Common myeloid progenitor, CD34-positive (primary cell): ENCODE measurements at regions not wholly inside any gene's neighbourhood (a gene's known extent, or its start where the extent isn't known, plus 50 kb on each side); places are given as distances from the start of the nearest gene placed in this dataset.

Experiments used
- CTCF ChIA-PET: fragments of 350-600 bp; sonication (Branson Sonifier 250); formaldehyde crosslinking; loops from one replicate; lab custom pipeline; 2021; ENCODE audit warnings: antibody characterized with exemption; lab: Charles Lee
- POLR2A ChIA-PET: fragments of 350-600 bp; sonication (Branson Sonifier 250); formaldehyde crosslinking; loops from one replicate; lab custom pipeline; 2021; ENCODE audit warnings: antibody characterized with exemption; lab: Charles Lee
- DNase-seq, 3 donors: peaks; one replicate each; pipeline versions ENCODE4 v3.0.0 to v3.0.0-alpha.2; 2013
- H3K27ac ChIP-seq, 2 experiments: 1 replicate in 1 of 2; 2 replicates in 1 of 2; pipeline ENCODE4 v1.7.0; 2013; ENCODE audit warnings: inconsistent platforms in 2 of 2, low read length in 2 of 2, mild to moderate bottlenecking in 2 of 2, low read depth in 1 of 2, moderate library complexity in 1 of 2; ENCODE audit not compliant: severe bottlenecking in 2 of 2, insufficient read depth in 1 of 2, poor library complexity in 1 of 2
- H3K27me3 ChIP-seq, 5 experiments: replicated peaks in 2 of 5; 1 replicate in 3 of 5; 2 replicates in 2 of 5; pipeline versions ENCODE4 v1.6.1 to v1.7.0; 2013; ENCODE audit warnings: low read length in 4 of 5, mild to moderate bottlenecking in 2 of 5, moderate library complexity in 2 of 5, inconsistent platforms in 1 of 5; ENCODE audit not compliant: insufficient read depth in 5 of 5, control insufficient read depth in 4 of 5
- H3K36me3 ChIP-seq, 4 experiments: 1 replicate in 2 of 4; 2 replicates in 2 of 4; pipeline versions ENCODE4 v1.6.1 to v1.7.0; 2013; ENCODE audit warnings: low read length in 3 of 4, control low read depth in 1 of 4, mild to moderate bottlenecking in 1 of 4; ENCODE audit not compliant: control insufficient read depth in 4 of 4, insufficient read depth in 4 of 4
- H3K4me1 ChIP-seq, 4 experiments: 1 replicate in 3 of 4; 2 replicates in 1 of 4; pipeline versions ENCODE4 v1.6.1 to v1.7.1; 2013; ENCODE audit warnings: low read length in 3 of 4, mild to moderate bottlenecking in 3 of 4, control low read depth in 1 of 4, inconsistent platforms in 1 of 4, moderate library complexity in 1 of 4; ENCODE audit not compliant: control insufficient read depth in 4 of 4, insufficient read depth in 4 of 4; ENCODE audit errors: control extremely low read depth in 1 of 4
- H3K4me3 ChIP-seq, 7 experiments: 1 replicate in 4 of 7; 2 replicates in 3 of 7; pipeline versions ENCODE4 v1.5.1 to v1.7.0; 2013; ENCODE audit warnings: mild to moderate bottlenecking in 7 of 7, low read length in 6 of 7, moderate library complexity in 6 of 7, inconsistent platforms in 2 of 7, low read depth in 2 of 7, control low read depth in 1 of 7; ENCODE audit not compliant: insufficient read depth in 4 of 7, control insufficient read depth in 1 of 7; ENCODE audit errors: extremely low read depth in 1 of 7
- H3K9me3 ChIP-seq, 5 experiments: 1 replicate in 4 of 5; 2 replicates in 1 of 5; pipeline versions ENCODE4 v1.6.1 to v1.7.1; 2013; ENCODE audit warnings: low read length in 4 of 5, mild to moderate bottlenecking in 2 of 5, inconsistent platforms in 1 of 5, low read depth in 1 of 5, moderate library complexity in 1 of 5; ENCODE audit not compliant: control insufficient read depth in 4 of 5, insufficient read depth in 2 of 5; ENCODE audit errors: control extremely low read depth in 1 of 5
- WGBS: methylation state at CpG from one replicate; pipeline ENCODE4 v1.1.5; 2013; ENCODE audit not compliant: insufficient coverage; 5-methylcytosine and 5-hydroxymethylcytosine counted together

DNA sequence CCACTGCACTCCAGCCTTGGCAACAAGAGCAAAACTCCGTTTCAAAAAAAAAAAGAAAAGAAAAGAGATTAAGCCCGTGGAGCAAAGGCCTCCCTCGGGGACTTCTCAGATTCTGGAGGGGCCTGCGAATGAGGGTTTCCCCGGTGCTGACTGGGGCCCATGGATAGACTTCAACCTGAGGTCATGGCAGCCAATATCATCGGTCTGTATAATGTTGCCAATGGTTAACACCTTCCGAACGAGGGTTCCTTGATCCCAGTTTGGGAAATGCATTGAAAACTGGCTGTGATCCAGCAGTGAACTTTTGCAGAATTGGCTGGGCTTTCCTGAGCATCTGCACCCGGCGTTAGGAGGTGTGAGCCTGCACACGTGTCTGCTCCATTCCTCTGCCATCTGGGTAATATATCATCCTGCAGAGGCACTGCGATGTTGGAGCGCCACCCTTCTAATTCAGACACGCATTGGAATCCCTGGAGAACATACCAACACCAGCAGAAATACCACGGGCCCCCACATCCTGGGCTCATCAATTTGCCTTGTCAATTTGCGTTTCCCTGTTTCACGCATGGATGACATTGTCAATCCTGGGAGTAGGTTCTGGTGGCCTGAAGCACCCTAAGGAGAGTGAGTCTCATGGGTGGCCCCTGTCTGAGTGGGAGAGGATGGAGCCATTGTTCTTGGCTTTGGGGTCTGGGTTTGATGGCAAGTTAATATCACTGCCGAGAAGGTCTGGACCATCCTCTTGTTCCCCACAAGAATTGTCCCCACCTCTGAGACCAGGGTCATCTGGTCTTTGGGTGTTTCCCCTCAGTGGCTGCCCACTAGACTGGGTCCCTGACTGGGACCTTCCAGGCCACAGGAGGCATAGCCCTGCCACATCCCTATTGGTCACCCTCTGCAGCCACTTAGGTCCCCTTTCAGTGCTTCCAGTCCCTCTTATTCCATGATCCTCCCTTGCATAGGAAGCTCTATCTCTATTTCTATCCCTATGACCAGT is 441.0 kb downstream of the PTPRU start:
- no peaks in the 10 kb centered on the region for H3K9me3 ChIP-seq
- ChIA-PET POLR2A (no interaction called here), CTCF (no interaction called here)
- no peaks in the 10 kb centered on the region for H3K27me3 ChIP-seq
- 72% methylated on average over 14 of the region's 18 CpGs for WGBS
- no peak overlapping the region for H3K27ac ChIP-seq
- no peak overlapping the region for H3K4me3 ChIP-seq
- no peak for DNase-seq
- H3K36me3 ChIP-seq, result no peaks in the 10 kb centered on the region
- H3K4me1 ChIP-seq, result peaks cover 0 to under 1% (median 0%) of the 10 kb centered on the region in 4 experiments

GRCh38 chr1:29676496-29676895 is 440.2 kb downstream of the PTPRU start:
- no peak for DNase-seq
- no peaks in the 10 kb centered on the region for H3K27me3 ChIP-seq
- ChIA-PET CTCF (no interaction called here), POLR2A (no interaction called here)
- no peaks in the 10 kb centered on the region for H3K36me3 ChIP-seq
- H3K27ac ChIP-seq, result no peak overlapping the region
- no peaks in the 10 kb centered on the region for H3K4me1 ChIP-seq
- 86% methylated on average over 1 of the region's 4 CpGs for WGBS
- no peaks in the 10 kb centered on the region for H3K9me3 ChIP-seq
- H3K4me3 ChIP-seq, result no peak overlapping the region

DNA sequence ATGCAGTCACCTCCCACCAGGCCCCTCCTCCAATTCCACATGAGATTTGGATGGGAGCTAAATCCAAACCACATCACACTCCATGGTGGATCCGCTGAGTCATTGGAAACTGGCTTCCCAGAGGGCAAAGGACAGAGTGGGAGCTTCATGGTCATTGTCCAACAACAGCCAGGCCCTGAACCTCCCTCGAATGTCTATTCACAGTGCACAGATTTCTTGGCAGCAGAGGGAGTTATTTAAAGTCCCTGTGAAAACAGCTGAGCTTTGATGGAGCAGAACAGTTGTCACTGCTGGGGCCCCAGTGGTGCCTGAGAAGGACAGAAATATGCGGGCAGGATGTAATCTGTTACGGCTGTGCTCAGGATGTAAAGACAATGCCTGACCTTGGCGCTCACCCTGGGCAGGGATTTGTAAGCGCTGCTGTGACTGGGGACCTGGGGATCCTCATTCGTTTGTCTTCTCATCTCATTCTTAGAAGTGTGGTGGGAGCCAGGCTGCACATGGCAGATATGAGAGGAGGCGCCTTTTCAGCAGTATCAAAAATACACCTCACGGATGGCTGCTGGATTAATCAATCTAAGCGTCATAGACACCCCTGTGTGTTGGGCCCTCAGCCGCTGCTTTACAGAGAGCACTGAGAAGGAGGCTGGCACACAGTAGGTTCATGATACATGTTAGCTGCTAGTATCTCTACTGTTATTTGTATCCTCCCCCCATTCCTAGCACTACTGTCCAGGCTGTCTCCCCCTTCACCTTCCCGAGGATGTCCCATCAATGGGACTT is 439.4 kb downstream of the PTPRU start:
- no peaks in the 10 kb centered on the region for H3K9me3 ChIP-seq
- POLR2A ChIA-PET, result no interaction called here

GRCh38 chr1:29674627-29675326 is 438.5 kb downstream of the PTPRU start:
- Histone ChIP-seq H3K27me3 (no peaks in the 10 kb centered on the region), H3K36me3 (no peaks in the 10 kb centered on the region), H3K4me3 (no peak overlapping the region), H3K27ac (no peak overlapping the region), H3K4me1 (no peaks in the 10 kb centered on the region), H3K9me3 (no peaks in the 10 kb centered on the region)
- no peak for DNase-seq
- POLR2A ChIA-PET, result no interaction called here
- WGBS, result 94% methylated on average over 5 of the region's 6 CpGs
- CTCF ChIA-PET, result no interaction called here

More for the DNA sequence above, 439.4 kb downstream of the PTPRU start:
- Histone ChIP-seq H3K4me1 (no peaks in the 10 kb centered on the region), H3K27ac (no peak overlapping the region), H3K4me3 (no peak overlapping the region), H3K36me3 (no peaks in the 10 kb centered on the region), H3K27me3 (no peaks in the 10 kb centered on the region)
- no peak for DNase-seq
- WGBS, result 61% methylated on average over 10 of the region's 12 CpGs
- CTCF ChIA-PET, result no interaction called here

DNA sequence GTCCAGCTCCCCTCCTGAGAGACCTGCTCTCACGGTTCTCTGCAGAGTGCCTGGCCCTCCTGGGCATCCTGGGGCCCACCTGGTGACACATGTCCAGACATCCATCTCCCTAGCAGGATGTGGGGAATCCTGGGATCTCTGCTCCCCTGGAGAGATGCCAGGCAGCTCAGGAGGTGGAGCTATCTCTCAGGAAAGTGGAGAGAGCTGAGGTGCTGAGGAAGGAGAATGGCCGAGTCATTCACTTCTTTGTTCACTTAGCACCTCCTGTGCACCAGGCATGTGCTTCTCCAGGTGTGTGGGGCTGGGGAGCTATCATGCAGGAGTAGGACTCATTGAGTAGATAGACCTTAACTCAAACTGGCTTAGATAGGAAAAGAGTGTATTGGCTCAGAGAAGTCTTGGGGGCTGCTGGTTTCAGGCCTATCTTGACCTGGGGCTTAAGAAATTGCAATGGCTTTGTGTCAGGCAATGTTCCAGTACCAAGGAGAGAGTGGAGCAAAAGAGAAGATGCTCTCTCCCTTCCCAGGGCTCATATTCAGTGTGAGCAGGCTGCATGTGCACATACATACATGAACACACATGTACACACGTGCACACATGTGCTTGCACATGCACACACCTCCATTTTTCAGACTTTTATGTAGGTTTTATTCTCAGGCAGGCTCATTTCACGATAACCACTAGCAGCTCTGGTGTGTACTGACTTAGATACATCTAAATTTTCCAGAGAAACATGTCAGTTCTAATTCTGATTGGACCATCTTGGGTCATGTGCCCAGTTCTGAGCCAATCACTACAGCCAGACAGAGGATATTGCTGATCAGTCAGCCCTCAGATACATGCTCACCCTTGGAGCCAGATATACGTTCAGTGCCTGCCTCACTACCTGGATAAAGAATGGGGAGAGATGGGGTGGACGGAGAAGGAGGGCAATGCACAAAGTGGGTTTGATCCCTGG is 437.6 kb downstream of the PTPRU start:
- ChIA-PET CTCF (no interaction called here), POLR2A (no interaction called here)
- H3K9me3 ChIP-seq, result no peaks in the 10 kb centered on the region
- peaks cover 0 to 3% (median 0%) of the 10 kb centered on the region in 5 experiments for H3K27me3 ChIP-seq
- WGBS, result 83% methylated on average over 6 of the region's 6 CpGs
- H3K36me3 ChIP-seq, result no peaks in the 10 kb centered on the region
- no peak overlapping the region for H3K27ac ChIP-seq
- no peak for DNase-seq
- H3K4me1 ChIP-seq, result no peaks in the 10 kb centered on the region
- H3K4me3 ChIP-seq, result no peak overlapping the region

GRCh38 chr1:29673228-29673500 is 436.8 kb downstream of the PTPRU start:
- ChIA-PET POLR2A (no interaction called here), CTCF (no interaction called here)
- Histone ChIP-seq H3K27ac (no peak overlapping the region), H3K27me3 (peaks cover 0 to 10% (median 0%) of the 10 kb centered on the region in 5 experiments), H3K4me3 (no peak overlapping the region), H3K4me1 (no peaks in the 10 kb centered on the region), H3K9me3 (no peaks in the 10 kb centered on the region), H3K36me3 (no peaks in the 10 kb centered on the region)
- no peak for DNase-seq
